ENCODE measurements at regions not wholly inside any gene's neighbourhood (a gene's known extent, or its start where the extent isn't known, plus 50 kb on each side); places are given as distances from the start of the nearest gene placed in this dataset.

GRCh38 chr5:1959725-1960581, 77.2 kb upstream of the IRX4 start:
- H3K79me2 ChIP-seq (ENCODE audit: insufficient read depth, low read length), result no peaks in the 10 kb centered on the region
- H3K4me3 ChIP-seq (ENCODE audit: low read length, poor library complexity, severe bottlenecking), result no peak overlapping the region
- no peaks in the 10 kb centered on the region for H3K9me2 ChIP-seq (replicated peaks; ENCODE audit: low read depth, low read length)
- H3K4me1 ChIP-seq (ENCODE audit: insufficient read depth, low read length, poor library complexity, severe bottlenecking), result no peaks in the 10 kb centered on the region
- H3F3A ChIP-seq (ENCODE audit: low read depth), result no peaks in the 10 kb centered on the region
- H3K9me3 ChIP-seq (ENCODE audit: insufficient read depth, low read depth, low read length), result no peaks in the 10 kb centered on the region; the same call in 1 of the 2 replicates
- H3K36me3 ChIP-seq (ENCODE audit: insufficient read depth, low read length), result no peaks in the 10 kb centered on the region
- H2AFZ ChIP-seq (ENCODE audit: low read length), result no peak overlapping the region
- H3K4me2 ChIP-seq (ENCODE audit: low read depth, low read length, poor library complexity, severe bottlenecking), result no peak overlapping the region
- H3K27me3 ChIP-seq (ENCODE audit: insufficient read depth, low read length, poor library complexity, severe bottlenecking), result no peaks in the 10 kb centered on the region
- no peak for TF ChIP-seq CTCF (conservative IDR thresholded peaks at IDR 0.05; ENCODE audit: low read length)
- TF ChIP-seq EZH2phosphoT487 (IDR thresholded peaks at IDR 0.05; ENCODE audit: borderline replicate concordance), result no peak
- H3K9ac ChIP-seq (ENCODE audit: low read depth, low read length, poor library complexity, severe bottlenecking), result no peak overlapping the region
- no peaks in the 10 kb centered on the region for H4K20me1 ChIP-seq (ENCODE audit: insufficient read depth, low read length, poor library complexity, severe bottlenecking)

- H3K4me2 ChIP-seq (ENCODE audit: low read depth, low read length, poor library complexity, severe bottlenecking), result no peak overlapping the region
- H2AFZ ChIP-seq (ENCODE audit: low read length), result no peak overlapping the region
- H3K9ac ChIP-seq (ENCODE audit: low read depth, low read length, poor library complexity, severe bottlenecking), result no peak overlapping the region
- H3K79me2 ChIP-seq (ENCODE audit: insufficient read depth, low read length), result no peaks in the 10 kb centered on the region
- no peaks in the 10 kb centered on the region for H3K36me3 ChIP-seq (ENCODE audit: insufficient read depth, low read length)
- no peaks in the 10 kb centered on the region; the same call in 1 of the 2 replicates for H3K9me3 ChIP-seq (ENCODE audit: insufficient read depth, low read depth, low read length)
- H3K4me3 ChIP-seq (ENCODE audit: low read length, poor library complexity, severe bottlenecking), result no peak overlapping the region
- H3F3A ChIP-seq (ENCODE audit: low read depth), result no peaks in the 10 kb centered on the region
- TF ChIP-seq CTCF (conservative IDR thresholded peaks at IDR 0.05; ENCODE audit: low read length), result no peak
- TF ChIP-seq EZH2phosphoT487 (IDR thresholded peaks at IDR 0.05; ENCODE audit: borderline replicate concordance), result no peak
- no peaks in the 10 kb centered on the region for H3K4me1 ChIP-seq (ENCODE audit: insufficient read depth, low read length, poor library complexity, severe bottlenecking)
- no peaks in the 10 kb centered on the region for H3K9me2 ChIP-seq (replicated peaks; ENCODE audit: low read depth, low read length)
- H4K20me1 ChIP-seq (ENCODE audit: insufficient read depth, low read length, poor library complexity, severe bottlenecking), result no peaks in the 10 kb centered on the region
- H3K27me3 ChIP-seq (ENCODE audit: insufficient read depth, low read length, poor library complexity, severe bottlenecking), result no peaks in the 10 kb centered on the region
These were observed 76.5 kb upstream of the IRX4 start for GRCh38 chr5:1959231-1959630.

GRCh38 chr5:1958211-1959010, 75.7 kb upstream of the IRX4 start:
- Histone ChIP-seq H3K4me3 (ENCODE audit: low read length, poor library complexity, severe bottlenecking) (no peak overlapping the region), H3K4me2 (ENCODE audit: low read depth, low read length, poor library complexity, severe bottlenecking) (no peak overlapping the region), H3K9me3 (ENCODE audit: insufficient read depth, low read depth, low read length) (no peaks in the 10 kb centered on the region), H4K20me1 (ENCODE audit: insufficient read depth, low read length, poor library complexity, severe bottlenecking) (no peaks in the 10 kb centered on the region), H3K79me2 (ENCODE audit: insufficient read depth, low read length) (no peaks in the 10 kb centered on the region), H3K4me1 (ENCODE audit: insufficient read depth, low read length, poor library complexity, severe bottlenecking) (no peaks in the 10 kb centered on the region), H2AFZ (ENCODE audit: low read length) (no peak overlapping the region), H3K27me3 (ENCODE audit: insufficient read depth, low read length, poor library complexity, severe bottlenecking) (no peaks in the 10 kb centered on the region), H3F3A (ENCODE audit: low read depth) (no peaks in the 10 kb centered on the region), H3K36me3 (ENCODE audit: insufficient read depth, low read length) (no peaks in the 10 kb centered on the region), H3K9me2 (replicated peaks; ENCODE audit: low read depth, low read length) (no peaks in the 10 kb centered on the region), H3K9ac (ENCODE audit: low read depth, low read length, poor library complexity, severe bottlenecking) (no peak overlapping the region)
- TF ChIP-seq CTCF (conservative IDR thresholded peaks at IDR 0.05; ENCODE audit: low read length) (no peak), EZH2phosphoT487 (IDR thresholded peaks at IDR 0.05; ENCODE audit: borderline replicate concordance) (no peak)

All from Loucy (cell line).